GM20000 (cell line): ENCODE measurements at regions not wholly inside any gene's neighbourhood (a gene's known extent, or its start where the extent isn't known, plus 50 kb on each side); places are given as distances from the start of the nearest gene placed in this dataset.

Source experiments
- DNase-seq: peaks from one replicate; pipeline ENCODE4 v3.0.0; 2012; ENCODE audit warnings: low spot score
- CTCF ChIP-seq: IDR thresholded peaks from 2 replicates; pipeline ENCODE4 v1.5.1; 2012; ENCODE audit warnings: mild to moderate bottlenecking, control low read depth; ENCODE audit errors: extremely low read depth, missing control alignments

GRCh38 chr20:23251779-23252178 lies 98.8 kb upstream of the NXT1 start:
- TF ChIP-seq CTCF = no peak
- no peak for DNase-seq

- DNase-seq = no peak
- TF ChIP-seq CTCF = no peak
These were observed 101.0 kb upstream of the NXT1 start for GRCh38 chr20:23249541-23249940.

- no peak for TF ChIP-seq CTCF
- DNase-seq = no peak
These were observed 102.1 kb upstream of the NXT1 start for GRCh38 chr20:23248461-23248882.

- peak; percentile 24 for DNase-seq
- TF ChIP-seq CTCF = no peak
These were observed 103.6 kb upstream of the NXT1 start for GRCh38 chr20:23246717-23247664.

DNA sequence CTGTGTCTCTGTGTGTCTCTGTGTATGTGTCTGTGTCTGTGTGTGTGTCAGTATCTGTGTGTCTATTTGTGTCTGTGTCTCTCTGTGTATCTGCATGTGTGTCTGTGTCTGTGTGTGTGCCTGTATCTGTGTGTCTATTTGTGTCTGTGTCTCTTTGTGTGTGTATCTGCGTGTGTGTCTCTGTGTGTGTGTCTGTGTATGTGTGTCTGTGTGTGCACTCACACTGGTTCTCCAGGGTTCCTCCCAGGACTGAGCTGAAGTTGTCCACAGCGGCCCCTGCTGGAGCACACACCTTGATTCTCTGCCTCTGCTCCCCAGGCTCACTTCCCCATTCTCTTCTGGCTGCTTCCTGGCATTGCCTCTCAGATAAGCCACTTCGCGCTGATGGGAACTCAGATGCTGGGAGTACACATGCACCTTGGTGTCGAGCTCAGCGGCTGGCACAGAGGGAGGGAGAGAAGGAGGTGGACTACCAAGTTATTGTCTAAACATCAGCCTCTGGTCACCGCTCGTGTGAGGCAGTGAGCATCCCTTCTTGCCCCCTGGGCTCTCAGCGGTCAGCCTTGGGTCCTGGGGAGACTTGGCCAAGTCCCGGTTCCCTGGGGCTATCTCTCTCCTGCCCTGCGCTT lies 104.9 kb upstream of the NXT1 start:
- peak; percentile 72 for DNase-seq
- peak; percentile 26 for TF ChIP-seq CTCF

GRCh38 chr20:23244916-23245552 lies 105.6 kb upstream of the NXT1 start:
- no peak for DNase-seq
- TF ChIP-seq CTCF = no peak
